SK-N-SH treated with all-trans-retinoic acid at 6 μM for 48 hours (cell line): ENCODE measurements at regions not wholly inside any gene's neighbourhood (a gene's known extent, or its start where the extent isn't known, plus 50 kb on each side); places are given as distances from the start of the nearest gene placed in this dataset.

ENCODE experiments used
- ATAC-seq: fragments of 200-7000 bp; cut with Tn5 transposase; 3 replicates; pipeline ENCODE4 v1.9.1; 2020; ENCODE audit warnings: mild to moderate bottlenecking, moderate library complexity
- ARNTL ChIP-seq: fragments of 450-650 bp; formaldehyde crosslinking; IDR thresholded peaks from 2 replicates; pipeline ENCODE4 v1.5.0; 2020; ENCODE audit warnings: low read depth, mild to moderate bottlenecking, moderate library complexity, borderline replicate concordance
- BACH2 ChIP-seq: fragments of 250-450 bp; sonication (Bioruptor Pico); IDR thresholded peaks from 2 replicates; pipeline ENCODE4 v1.9.0; 2021; ENCODE audit warnings: mild to moderate bottlenecking, borderline replicate concordance
- ESRRG ChIP-seq: fragments of 250-450 bp; sonication (Bioruptor Pico); IDR thresholded peaks from 2 replicates; pipeline ENCODE4 v1.6.1; 2021; ENCODE audit warnings: mild to moderate bottlenecking
- GLIS3 ChIP-seq: fragments of 250-450 bp; sonication (Bioruptor Pico); IDR thresholded peaks from 2 replicates; pipeline ENCODE4 v1.5.0; 2020; ENCODE audit warnings: mild to moderate bottlenecking, moderate library complexity
- ISL1 ChIP-seq: fragments of 250-450 bp; sonication (Bioruptor Pico); IDR thresholded peaks from 2 replicates; pipeline ENCODE4 v2.1.2; 2022; ENCODE audit warnings: mild to moderate bottlenecking, moderate library complexity
- OSR1 ChIP-seq: fragments of 250-450 bp; sonication (Bioruptor Pico); IDR thresholded peaks from 2 replicates; pipeline ENCODE4 v1.8.0; 2022; ENCODE audit warnings: moderate library complexity, mild to moderate bottlenecking, inconsistent platforms
- PPARA ChIP-seq: fragments of 250-450 bp; sonication (Bioruptor Pico); IDR thresholded peaks from 2 replicates; pipeline ENCODE4 v1.5.0; 2020; ENCODE audit warnings: mild to moderate bottlenecking, borderline replicate concordance
- RARB ChIP-seq: fragments of 250-450 bp; sonication (Bioruptor Pico); IDR thresholded peaks from 2 replicates; pipeline ENCODE4 v1.8.0; 2021; ENCODE audit warnings: mild to moderate bottlenecking, moderate library complexity
- SNAI2 ChIP-seq: fragments of 250-450 bp; sonication (Bioruptor Pico); IDR thresholded peaks from 2 replicates; pipeline ENCODE4 v1.5.0; 2020; ENCODE audit warnings: mild to moderate bottlenecking, moderate library complexity
- TCF4 ChIP-seq: fragments of 250-450 bp; sonication (Bioruptor Pico); IDR thresholded peaks from 2 replicates; pipeline ENCODE4 v1.8.0; 2021; ENCODE audit warnings: mild to moderate bottlenecking, moderate library complexity, borderline replicate concordance
- TOX ChIP-seq: fragments of 250-450 bp; sonication (Bioruptor Pico); IDR thresholded peaks from 2 replicates; pipeline ENCODE4 v1.8.0; 2021; ENCODE audit warnings: mild to moderate bottlenecking, moderate library complexity, borderline replicate concordance
- ZC3H10 ChIP-seq: fragments of 250-450 bp; sonication (Bioruptor Pico); IDR thresholded peaks from 2 replicates; pipeline ENCODE4 v1.5.1; 2021; ENCODE audit warnings: mild to moderate bottlenecking, moderate library complexity
- ZFP3 ChIP-seq: fragments of 250-450 bp; sonication (Bioruptor Pico); IDR thresholded peaks from 2 replicates; pipeline ENCODE4 v1.5.0; 2020; ENCODE audit warnings: mild to moderate bottlenecking, moderate library complexity
- ZFP30 ChIP-seq: fragments of 450-650 bp; formaldehyde crosslinking; IDR thresholded peaks from 2 replicates; pipeline ENCODE4 v1.5.0; 2022; ENCODE audit warnings: mild to moderate bottlenecking, moderate library complexity
- ZNF565 ChIP-seq: fragments of 450-650 bp; formaldehyde crosslinking; conservative IDR thresholded peaks from 2 replicates; pipeline ENCODE4 v1.5.0; 2020; ENCODE audit warnings: low read depth, mild to moderate bottlenecking, moderate library complexity
- ZNF70 ChIP-seq: fragments of 450-650 bp; formaldehyde crosslinking; IDR thresholded peaks from 2 replicates; pipeline ENCODE4 v1.5.0; 2020; ENCODE audit warnings: mild to moderate bottlenecking, moderate library complexity
- ZNF8 ChIP-seq: fragments of 450-650 bp; formaldehyde crosslinking; IDR thresholded peaks from 2 replicates; pipeline ENCODE4 v1.5.0; 2020; ENCODE audit warnings: mild to moderate bottlenecking, moderate library complexity
- TF ChIP-seq, protein P1 (sequence below): fragments of 250-450 bp; sonication (Bioruptor Pico); IDR thresholded peaks from 2 replicates; pipeline ENCODE4 v1.8.0; 2020; ENCODE audit warnings: mild to moderate bottlenecking, moderate library complexity, borderline replicate concordance
- TF ChIP-seq, protein P2 (sequence below): fragments of 250-450 bp; sonication (Bioruptor Pico); IDR thresholded peaks from 2 replicates; pipeline ENCODE4 v1.5.1; 2021; ENCODE audit warnings: mild to moderate bottlenecking, moderate library complexity
- TF ChIP-seq, protein P3 (sequence below): fragments of 250-450 bp; sonication (Bioruptor Pico); IDR thresholded peaks from 2 replicates; pipeline ENCODE4 v1.8.0; 2021; ENCODE audit warnings: low read depth, mild to moderate bottlenecking, moderate library complexity, borderline replicate concordance
- TF ChIP-seq, protein P4 (sequence below): fragments of 250-450 bp; sonication (Bioruptor Pico); IDR thresholded peaks from 2 replicates; pipeline ENCODE4 v1.5.0; 2020; ENCODE audit warnings: mild to moderate bottlenecking, moderate library complexity
- TF ChIP-seq, protein P5 (sequence below): fragments of 250-450 bp; sonication (Bioruptor Pico); IDR thresholded peaks from 2 replicates; pipeline ENCODE4 v1.5.1; 2020; ENCODE audit warnings: low read depth, mild to moderate bottlenecking, moderate library complexity

DNA sequence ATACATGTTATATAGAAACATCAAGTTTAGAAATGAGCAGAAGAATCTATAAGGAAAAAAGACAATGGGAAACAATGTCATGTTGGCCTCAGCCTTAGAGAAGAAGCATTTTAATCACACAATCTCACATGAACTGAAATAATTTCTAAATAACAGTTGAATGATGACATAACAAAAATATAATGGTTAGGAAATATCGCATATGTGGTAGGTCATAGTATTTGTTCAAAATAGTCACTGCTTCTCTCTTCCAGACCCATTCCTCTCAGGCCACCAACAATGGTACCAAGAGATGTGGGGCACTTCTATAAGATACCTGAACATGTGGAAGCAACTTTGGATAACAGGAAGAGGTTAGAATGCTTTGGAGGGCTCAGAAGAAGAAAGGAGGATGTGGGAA lies 195.7 kb upstream of the PDZRN3 start:
- TF ChIP-seq ZC3H10: no peak
- no peak for TF ChIP-seq OSR1
- no peak for TF ChIP-seq ZNF8 (CRISPR knock-in tag)
- TF ChIP-seq ZNF565: no peak
- TF ChIP-seq, protein P1, sequence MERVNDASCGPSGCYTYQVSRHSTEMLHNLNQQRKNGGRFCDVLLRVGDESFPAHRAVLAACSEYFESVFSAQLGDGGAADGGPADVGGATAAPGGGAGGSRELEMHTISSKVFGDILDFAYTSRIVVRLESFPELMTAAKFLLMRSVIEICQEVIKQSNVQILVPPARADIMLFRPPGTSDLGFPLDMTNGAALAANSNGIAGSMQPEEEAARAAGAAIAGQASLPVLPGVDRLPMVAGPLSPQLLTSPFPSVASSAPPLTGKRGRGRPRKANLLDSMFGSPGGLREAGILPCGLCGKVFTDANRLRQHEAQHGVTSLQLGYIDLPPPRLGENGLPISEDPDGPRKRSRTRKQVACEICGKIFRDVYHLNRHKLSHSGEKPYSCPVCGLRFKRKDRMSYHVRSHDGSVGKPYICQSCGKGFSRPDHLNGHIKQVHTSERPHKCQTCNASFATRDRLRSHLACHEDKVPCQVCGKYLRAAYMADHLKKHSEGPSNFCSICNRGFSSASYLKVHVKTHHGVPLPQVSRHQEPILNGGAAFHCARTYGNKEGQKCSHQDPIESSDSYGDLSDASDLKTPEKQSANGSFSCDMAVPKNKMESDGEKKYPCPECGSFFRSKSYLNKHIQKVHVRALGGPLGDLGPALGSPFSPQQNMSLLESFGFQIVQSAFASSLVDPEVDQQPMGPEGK: no peak
- no peak for TF ChIP-seq TOX (CRISPR knock-in tag)
- TF ChIP-seq SNAI2 (CRISPR knock-in tag): no peak
- TF ChIP-seq TCF4: no peak
- TF ChIP-seq, protein P2, sequence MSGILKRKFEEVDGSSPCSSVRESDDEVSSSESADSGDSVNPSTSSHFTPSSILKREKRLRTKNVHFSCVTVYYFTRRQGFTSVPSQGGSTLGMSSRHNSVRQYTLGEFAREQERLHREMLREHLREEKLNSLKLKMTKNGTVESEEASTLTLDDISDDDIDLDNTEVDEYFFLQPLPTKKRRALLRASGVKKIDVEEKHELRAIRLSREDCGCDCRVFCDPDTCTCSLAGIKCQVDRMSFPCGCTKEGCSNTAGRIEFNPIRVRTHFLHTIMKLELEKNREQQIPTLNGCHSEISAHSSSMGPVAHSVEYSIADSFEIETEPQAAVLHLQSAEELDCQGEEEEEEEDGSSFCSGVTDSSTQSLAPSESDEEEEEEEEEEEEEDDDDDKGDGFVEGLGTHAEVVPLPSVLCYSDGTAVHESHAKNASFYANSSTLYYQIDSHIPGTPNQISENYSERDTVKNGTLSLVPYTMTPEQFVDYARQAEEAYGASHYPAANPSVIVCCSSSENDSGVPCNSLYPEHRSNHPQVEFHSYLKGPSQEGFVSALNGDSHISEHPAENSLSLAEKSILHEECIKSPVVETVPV: no peak
- no peak for TF ChIP-seq GLIS3 (CRISPR knock-in tag)
- TF ChIP-seq PPARA (CRISPR knock-in tag): no peak
- no peak for TF ChIP-seq ZFP3
- no peak for TF ChIP-seq RARB (CRISPR knock-in tag)
- TF ChIP-seq ESRRG (CRISPR knock-in tag): no peak
- TF ChIP-seq, protein P3, sequence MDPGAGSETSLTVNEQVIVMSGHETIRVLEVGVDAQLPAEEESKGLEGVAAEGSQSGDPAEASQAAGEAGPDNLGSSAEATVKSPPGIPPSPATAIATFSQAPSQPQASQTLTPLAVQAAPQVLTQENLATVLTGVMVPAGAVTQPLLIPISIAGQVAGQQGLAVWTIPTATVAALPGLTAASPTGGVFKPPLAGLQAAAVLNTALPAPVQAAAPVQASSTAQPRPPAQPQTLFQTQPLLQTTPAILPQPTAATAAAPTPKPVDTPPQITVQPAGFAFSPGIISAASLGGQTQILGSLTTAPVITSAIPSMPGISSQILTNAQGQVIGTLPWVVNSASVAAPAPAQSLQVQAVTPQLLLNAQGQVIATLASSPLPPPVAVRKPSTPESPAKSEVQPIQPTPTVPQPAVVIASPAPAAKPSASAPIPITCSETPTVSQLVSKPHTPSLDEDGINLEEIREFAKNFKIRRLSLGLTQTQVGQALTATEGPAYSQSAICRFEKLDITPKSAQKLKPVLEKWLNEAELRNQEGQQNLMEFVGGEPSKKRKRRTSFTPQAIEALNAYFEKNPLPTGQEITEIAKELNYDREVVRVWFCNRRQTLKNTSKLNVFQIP (CRISPR knock-in tag): no peak
- no peak for TF ChIP-seq ZFP30
- TF ChIP-seq, protein P4, sequence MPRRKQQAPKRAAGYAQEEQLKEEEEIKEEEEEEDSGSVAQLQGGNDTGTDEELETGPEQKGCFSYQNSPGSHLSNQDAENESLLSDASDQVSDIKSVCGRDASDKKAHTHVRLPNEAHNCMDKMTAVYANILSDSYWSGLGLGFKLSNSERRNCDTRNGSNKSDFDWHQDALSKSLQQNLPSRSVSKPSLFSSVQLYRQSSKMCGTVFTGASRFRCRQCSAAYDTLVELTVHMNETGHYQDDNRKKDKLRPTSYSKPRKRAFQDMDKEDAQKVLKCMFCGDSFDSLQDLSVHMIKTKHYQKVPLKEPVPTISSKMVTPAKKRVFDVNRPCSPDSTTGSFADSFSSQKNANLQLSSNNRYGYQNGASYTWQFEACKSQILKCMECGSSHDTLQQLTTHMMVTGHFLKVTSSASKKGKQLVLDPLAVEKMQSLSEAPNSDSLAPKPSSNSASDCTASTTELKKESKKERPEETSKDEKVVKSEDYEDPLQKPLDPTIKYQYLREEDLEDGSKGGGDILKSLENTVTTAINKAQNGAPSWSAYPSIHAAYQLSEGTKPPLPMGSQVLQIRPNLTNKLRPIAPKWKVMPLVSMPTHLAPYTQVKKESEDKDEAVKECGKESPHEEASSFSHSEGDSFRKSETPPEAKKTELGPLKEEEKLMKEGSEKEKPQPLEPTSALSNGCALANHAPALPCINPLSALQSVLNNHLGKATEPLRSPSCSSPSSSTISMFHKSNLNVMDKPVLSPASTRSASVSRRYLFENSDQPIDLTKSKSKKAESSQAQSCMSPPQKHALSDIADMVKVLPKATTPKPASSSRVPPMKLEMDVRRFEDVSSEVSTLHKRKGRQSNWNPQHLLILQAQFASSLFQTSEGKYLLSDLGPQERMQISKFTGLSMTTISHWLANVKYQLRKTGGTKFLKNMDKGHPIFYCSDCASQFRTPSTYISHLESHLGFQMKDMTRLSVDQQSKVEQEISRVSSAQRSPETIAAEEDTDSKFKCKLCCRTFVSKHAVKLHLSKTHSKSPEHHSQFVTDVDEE: no peak
- TF ChIP-seq, protein P5, sequence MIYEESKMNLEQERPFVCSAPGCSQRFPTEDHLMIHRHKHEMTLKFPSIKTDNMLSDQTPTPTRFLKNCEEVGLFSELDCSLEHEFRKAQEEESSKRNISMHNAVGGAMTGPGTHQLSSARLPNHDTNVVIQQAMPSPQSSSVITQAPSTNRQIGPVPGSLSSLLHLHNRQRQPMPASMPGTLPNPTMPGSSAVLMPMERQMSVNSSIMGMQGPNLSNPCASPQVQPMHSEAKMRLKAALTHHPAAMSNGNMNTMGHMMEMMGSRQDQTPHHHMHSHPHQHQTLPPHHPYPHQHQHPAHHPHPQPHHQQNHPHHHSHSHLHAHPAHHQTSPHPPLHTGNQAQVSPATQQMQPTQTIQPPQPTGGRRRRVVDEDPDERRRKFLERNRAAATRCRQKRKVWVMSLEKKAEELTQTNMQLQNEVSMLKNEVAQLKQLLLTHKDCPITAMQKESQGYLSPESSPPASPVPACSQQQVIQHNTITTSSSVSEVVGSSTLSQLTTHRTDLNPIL (CRISPR knock-in tag): no peak
- TF ChIP-seq ZNF70 (CRISPR knock-in tag): no peak
- ATAC-seq: no peak

DNA sequence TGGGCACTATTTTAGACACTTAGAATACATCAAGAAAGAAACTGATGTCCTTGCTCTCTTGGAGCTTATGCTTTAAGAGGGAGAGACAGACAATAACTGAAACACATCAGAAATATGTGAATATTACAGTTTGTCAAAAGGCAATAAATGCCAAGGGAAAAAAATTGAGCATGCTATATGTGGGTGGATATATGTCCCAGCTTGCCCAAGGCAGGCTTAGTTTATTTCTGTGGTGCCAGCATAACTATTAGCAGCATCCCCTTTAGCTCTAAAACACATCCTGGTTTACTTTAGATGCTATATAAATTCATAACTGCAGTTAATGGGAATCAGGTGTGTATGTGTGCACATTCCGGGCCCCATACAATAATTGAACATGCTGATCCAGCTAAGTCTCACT lies 191.2 kb upstream of the PDZRN3 start:
- no peak for ATAC-seq
- TF ChIP-seq SNAI2 (CRISPR knock-in tag): no peak
- no peak for TF ChIP-seq ZNF8 (CRISPR knock-in tag)
- TF ChIP-seq TOX (CRISPR knock-in tag): no peak
- no peak for TF ChIP-seq ARNTL (CRISPR knock-in tag)
- no peak for TF ChIP-seq TCF4
- TF ChIP-seq GLIS3 (CRISPR knock-in tag): no peak
- no peak for TF ChIP-seq ZFP30
- TF ChIP-seq, protein P3 (CRISPR knock-in tag): no peak
- no peak for TF ChIP-seq ZNF565
- TF ChIP-seq ISL1 (CRISPR knock-in tag): no peak
- no peak for TF ChIP-seq BACH2
- TF ChIP-seq, protein P2: no peak
- TF ChIP-seq ZC3H10: no peak
- no peak for TF ChIP-seq ESRRG (CRISPR knock-in tag)
- no peak for TF ChIP-seq PPARA (CRISPR knock-in tag)
- TF ChIP-seq ZFP3: no peak
- TF ChIP-seq ZNF70 (CRISPR knock-in tag): no peak
- TF ChIP-seq, protein P5 (CRISPR knock-in tag): no peak
- TF ChIP-seq, protein P4: no peak
- TF ChIP-seq, all 23 proteins: peak for 0
